MCF 10A (cell line): ENCODE measurements at regions not wholly inside any gene's neighbourhood (a gene's known extent, or its start where the extent isn't known, plus 50 kb on each side); places are given as distances from the start of the nearest gene placed in this dataset.

Experiments used
- BruUV-seq: library from RNA; stranded (reverse); fragments of 400-500 nt; replicated peaks from 2 replicates; lab custom pipeline; 2021; lab: Mats Ljungman, UMichigan
- CTCF ChIA-PET: fragments of 300-600 bp; sonication (Branson Sonifier 250); formaldehyde crosslinking; extraction: SDS; loops from one replicate; lab custom pipeline; 2021; ENCODE audit warnings: antibody characterized with exemption, inconsistent platforms; lab: Yijun Ruan, JAX
- POLR2A ChIA-PET: fragments of 300-600, 350-650 bp; sonication (Branson Sonifier 250); formaldehyde crosslinking; extraction: SDS; loops from one replicate; lab custom pipeline; 2020; ENCODE audit warnings: antibody characterized with exemption, inconsistent platforms; lab: Yijun Ruan, JAX
- DNase-seq: peaks from one replicate; pipeline ENCODE4 v3.0.0-alpha.2; 2018; ENCODE audit not compliant: unreplicated experiment
- H3K27ac Mint-ChIP-seq: one replicate; pipeline ENCODE4 v1.8.0; 2022; ENCODE audit warnings: mild to moderate bottlenecking, low read depth, mixed read lengths; ENCODE audit not compliant: unreplicated experiment
- H3K27me3 Mint-ChIP-seq: one replicate; pipeline ENCODE4 v1.8.0; 2022; ENCODE audit warnings: mixed read lengths; ENCODE audit not compliant: insufficient read depth, unreplicated experiment
- H3K36me3 Mint-ChIP-seq: one replicate; pipeline ENCODE4 v1.8.0; 2022; ENCODE audit warnings: mild to moderate bottlenecking, moderate library complexity, mixed read lengths; ENCODE audit not compliant: insufficient read depth, unreplicated experiment
- H3K4me1 Mint-ChIP-seq: one replicate; pipeline ENCODE4 v1.8.0; 2022; ENCODE audit warnings: mixed read lengths; ENCODE audit not compliant: insufficient read depth, unreplicated experiment
- H3K4me3 Mint-ChIP-seq: one replicate; pipeline ENCODE4 v1.8.0; 2022; ENCODE audit warnings: mild to moderate bottlenecking, moderate library complexity, mixed read lengths; ENCODE audit not compliant: unreplicated experiment
- H3K9me3 Mint-ChIP-seq: one replicate; pipeline ENCODE4 v1.8.0; 2022; ENCODE audit warnings: mixed read lengths; ENCODE audit not compliant: unreplicated experiment
- intact Hi-C: fragments of 100-400 bp; cut with micrococcal nuclease; formaldehyde crosslinking; loops from 2 replicates; pipeline ENCODE4 v1.14.1; 2022
- TF ChIP-seq, protein P1 (sequence below): fragments of 200-600 bp; IDR thresholded peaks from one replicate; pipeline ENCODE4 v1.8.0; 2022; ENCODE audit warnings: antibody characterized with exemption, mild to moderate bottlenecking; ENCODE audit not compliant: unreplicated experiment

DNA sequence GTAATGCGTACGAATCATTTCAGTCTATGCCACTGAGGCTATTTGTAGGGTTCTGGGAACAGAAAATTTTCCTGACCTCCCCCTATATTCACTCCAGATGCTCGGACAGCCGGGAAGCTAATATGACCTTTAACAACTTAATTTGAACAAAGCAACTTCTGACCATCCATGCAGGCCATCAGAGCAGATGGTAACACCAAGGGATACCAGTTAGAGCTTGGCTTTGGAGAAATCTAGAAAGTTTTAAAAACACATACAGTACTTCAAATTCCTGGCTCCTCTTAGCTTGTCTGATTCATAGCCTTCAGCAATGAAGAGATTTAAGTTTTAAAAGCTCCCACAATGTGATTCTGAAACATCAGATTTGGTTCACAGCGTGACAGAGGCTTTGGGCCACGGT is 257.3 kb downstream of the GPAM start:
- TF ChIP-seq, protein P1, sequence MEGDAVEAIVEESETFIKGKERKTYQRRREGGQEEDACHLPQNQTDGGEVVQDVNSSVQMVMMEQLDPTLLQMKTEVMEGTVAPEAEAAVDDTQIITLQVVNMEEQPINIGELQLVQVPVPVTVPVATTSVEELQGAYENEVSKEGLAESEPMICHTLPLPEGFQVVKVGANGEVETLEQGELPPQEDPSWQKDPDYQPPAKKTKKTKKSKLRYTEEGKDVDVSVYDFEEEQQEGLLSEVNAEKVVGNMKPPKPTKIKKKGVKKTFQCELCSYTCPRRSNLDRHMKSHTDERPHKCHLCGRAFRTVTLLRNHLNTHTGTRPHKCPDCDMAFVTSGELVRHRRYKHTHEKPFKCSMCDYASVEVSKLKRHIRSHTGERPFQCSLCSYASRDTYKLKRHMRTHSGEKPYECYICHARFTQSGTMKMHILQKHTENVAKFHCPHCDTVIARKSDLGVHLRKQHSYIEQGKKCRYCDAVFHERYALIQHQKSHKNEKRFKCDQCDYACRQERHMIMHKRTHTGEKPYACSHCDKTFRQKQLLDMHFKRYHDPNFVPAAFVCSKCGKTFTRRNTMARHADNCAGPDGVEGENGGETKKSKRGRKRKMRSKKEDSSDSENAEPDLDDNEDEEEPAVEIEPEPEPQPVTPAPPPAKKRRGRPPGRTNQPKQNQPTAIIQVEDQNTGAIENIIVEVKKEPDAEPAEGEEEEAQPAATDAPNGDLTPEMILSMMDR, result no peak
- Mint-ChIP-seq H3K27me3 (peaks cover 11% of the 10 kb centered on the region), H3K36me3 (no peaks in the 10 kb centered on the region), H3K4me3 (no peak overlapping the region), H3K4me1 (no peaks in the 10 kb centered on the region), H3K27ac (no peak overlapping the region), H3K9me3 (no peaks in the 10 kb centered on the region)
- BruUV-seq, result no TSS peak
- DNase-seq, result no peak
- ChIA-PET POLR2A (no interaction called here), CTCF (interaction anchor here (0.6 kb wide), 1 partner anchor 167 kb away, joined by 4 read pairs; no protein-coding TSS in a partner anchor)
- intact Hi-C loops, result no loop called here

DNA sequence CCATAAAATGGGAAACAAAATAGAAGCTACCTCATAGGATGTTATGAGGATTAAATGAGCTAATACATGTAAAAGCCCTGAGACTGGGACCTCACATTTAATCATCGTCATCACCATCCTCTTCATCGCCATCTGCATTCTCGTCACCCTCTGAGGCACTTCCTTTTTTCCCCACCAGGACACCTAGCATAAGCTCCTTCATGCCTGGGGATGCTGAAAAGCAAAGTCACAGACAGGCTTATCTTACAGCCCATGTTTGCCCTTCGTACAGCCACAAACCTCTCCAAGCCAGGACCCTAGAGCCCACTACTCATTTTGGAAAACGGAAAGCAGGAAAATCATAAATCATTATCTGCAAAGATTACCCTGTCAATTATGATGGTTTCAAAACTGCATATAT is 249.6 kb downstream of the GPAM start:
- no peak for DNase-seq
- Mint-ChIP-seq H3K4me1 (no peaks in the 10 kb centered on the region), H3K27ac (no peak overlapping the region), H3K9me3 (peaks cover 12% of the 10 kb centered on the region), H3K4me3 (no peak overlapping the region), H3K27me3 (peaks cover 41% of the 10 kb centered on the region), H3K36me3 (no peaks in the 10 kb centered on the region)
- intact Hi-C loops, result no loop called here
- CTCF ChIA-PET, result interaction anchor here (0.5 kb wide), 1 partner anchor 73 kb away, joined by 3 read pairs; no protein-coding TSS in a partner anchor
- no TSS peak for BruUV-seq
- POLR2A ChIA-PET, result interaction anchor here (0.5 kb wide), 1 partner anchor 56 kb away, joined by 3 read pairs; no protein-coding TSS in a partner anchor
- TF ChIP-seq, protein P1, result peak; percentile 13

DNA sequence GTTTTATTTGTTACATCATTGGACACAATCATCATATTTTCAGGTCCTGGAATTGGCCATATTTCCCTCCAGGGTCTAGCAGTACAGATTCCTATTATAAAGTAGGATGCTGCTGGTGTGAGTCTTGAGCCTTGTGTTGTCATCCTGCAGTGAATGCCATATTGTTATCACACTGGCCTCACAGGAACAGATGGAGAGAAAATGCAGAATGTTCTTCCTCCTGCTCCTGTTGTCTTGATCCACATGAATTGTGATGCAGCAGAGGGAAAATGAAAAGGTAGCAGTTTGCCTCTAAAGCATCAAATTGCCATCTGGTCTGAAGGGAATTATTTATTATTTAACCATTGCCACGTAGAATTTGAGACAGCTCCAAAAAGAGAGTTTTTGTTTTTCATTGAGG is 248.6 kb downstream of the GPAM start:
- H3K9me3 Mint-ChIP-seq, result peaks cover 12% of the 10 kb centered on the region
- intact Hi-C loops, result no loop called here
- ChIA-PET CTCF (no interaction called here), POLR2A (no interaction called here)
- no peak overlapping the region for H3K27ac Mint-ChIP-seq
- no peak for DNase-seq
- no peak overlapping the region for H3K4me3 Mint-ChIP-seq
- no peaks in the 10 kb centered on the region for H3K36me3 Mint-ChIP-seq
- no TSS peak for BruUV-seq
- TF ChIP-seq, protein P1, result no peak
- H3K4me1 Mint-ChIP-seq, result no peaks in the 10 kb centered on the region
- peaks cover 42% of the 10 kb centered on the region for H3K27me3 Mint-ChIP-seq

DNA sequence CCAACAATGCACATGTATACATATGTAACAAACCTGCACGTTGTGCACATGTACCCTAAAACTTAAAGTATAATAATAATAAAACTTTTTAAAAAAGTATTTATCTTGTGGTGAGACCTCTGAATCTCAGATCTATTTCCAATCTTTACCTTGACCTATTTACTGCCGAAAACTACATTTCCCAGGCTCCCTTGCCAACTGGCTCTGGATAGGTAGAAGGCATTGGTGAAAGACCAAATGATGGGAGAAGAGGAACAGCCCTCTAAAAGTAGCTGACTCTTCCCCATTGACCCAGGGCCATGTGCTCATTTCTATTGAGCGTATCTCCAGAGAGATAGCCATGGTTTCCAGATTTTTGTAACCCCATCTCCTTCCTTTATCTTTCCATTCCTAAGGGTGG is 247.4 kb downstream of the GPAM start:
- Mint-ChIP-seq H3K4me3 (no peak overlapping the region), H3K9me3 (peaks cover 12% of the 10 kb centered on the region), H3K36me3 (no peaks in the 10 kb centered on the region), H3K27me3 (peaks cover 54% of the 10 kb centered on the region), H3K4me1 (no peaks in the 10 kb centered on the region), H3K27ac (no peak overlapping the region)
- ChIA-PET POLR2A (no interaction called here), CTCF (interaction anchor here (0.6 kb wide), 2 partner anchors 80 to 677 kb away, joined by 3 read pairs; no protein-coding TSS in a partner anchor)
- no TSS peak for BruUV-seq
- no peak for DNase-seq
- TF ChIP-seq, protein P1, result no peak
- intact Hi-C loops, result no loop called here
